ENCODE measurements at regions not wholly inside any gene's neighbourhood (a gene's known extent, or its start where the extent isn't known, plus 50 kb on each side); places are given as distances from the start of the nearest gene placed in this dataset.

- DNase-seq (ENCODE audit: low read depth in 2 of 2), result no peak
Observed at GRCh38 chr18:39685303-39685902, 2119.8 kb upstream of the CELF4 start.

DNA sequence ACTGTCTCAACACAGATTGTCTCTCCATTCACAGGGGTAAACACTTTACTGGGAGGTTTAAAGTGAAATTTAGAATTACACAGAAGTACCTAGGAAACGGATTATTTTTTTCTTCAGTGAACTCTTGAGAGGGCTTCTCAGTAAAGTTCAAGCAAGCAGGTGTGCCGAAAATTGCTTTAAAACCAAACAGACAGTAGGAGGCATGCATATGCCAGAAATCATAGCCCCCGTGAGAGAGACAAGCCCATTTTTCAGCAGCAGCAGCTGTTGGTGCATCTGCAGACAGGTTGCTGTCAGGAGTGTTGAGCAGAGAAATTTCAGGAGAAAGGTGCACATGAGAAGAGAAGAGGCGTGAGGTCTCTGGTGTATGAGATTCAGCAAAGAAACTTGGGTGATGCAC, 2115.5 kb upstream of the CELF4 start:
- no peak for DNase-seq (ENCODE audit: low read depth in 2 of 2)

DNA sequence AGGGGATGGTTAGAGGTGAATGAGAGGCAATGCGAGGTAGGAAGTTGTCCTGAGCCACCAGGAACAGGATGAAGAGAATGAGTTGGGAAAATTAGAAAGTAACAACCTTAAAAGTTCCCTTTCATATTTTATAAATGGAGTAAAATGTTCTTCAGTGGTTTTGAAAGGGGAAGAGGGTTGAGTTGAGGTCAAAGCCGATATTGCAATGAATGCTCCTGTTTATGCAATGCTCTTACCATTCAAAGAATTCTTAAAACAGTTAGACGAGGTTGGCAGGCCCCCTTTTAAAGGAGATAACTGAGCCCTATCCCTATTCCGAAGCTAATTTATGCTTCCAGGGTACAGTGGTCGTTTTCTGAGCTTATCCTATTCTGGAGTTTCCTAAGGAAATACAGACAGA, 2110.3 kb upstream of the CELF4 start:
- no peak for DNase-seq (ENCODE audit: low read depth in 2 of 2)

DNA sequence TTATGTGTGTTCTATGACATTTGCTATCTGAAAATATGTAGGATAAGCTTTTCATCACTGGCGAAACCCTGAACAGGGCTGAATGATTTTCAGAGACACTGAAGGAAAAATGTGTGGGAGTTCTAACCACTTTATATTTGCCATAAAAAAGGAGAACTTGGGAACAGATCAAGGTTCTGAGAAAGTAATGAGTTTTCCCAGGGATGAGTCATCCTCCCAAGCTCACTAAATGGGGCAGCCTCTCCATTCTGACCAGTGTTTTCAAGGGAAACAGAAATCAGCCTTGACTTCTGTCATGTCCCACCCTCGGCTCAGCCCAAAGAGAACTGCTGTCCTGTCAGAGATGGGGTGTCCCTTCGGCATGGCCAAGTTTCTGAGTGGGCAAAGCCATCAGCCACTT, 2109.8 kb upstream of the CELF4 start:
- no peak for DNase-seq (ENCODE audit: low read depth in 2 of 2)

DNA sequence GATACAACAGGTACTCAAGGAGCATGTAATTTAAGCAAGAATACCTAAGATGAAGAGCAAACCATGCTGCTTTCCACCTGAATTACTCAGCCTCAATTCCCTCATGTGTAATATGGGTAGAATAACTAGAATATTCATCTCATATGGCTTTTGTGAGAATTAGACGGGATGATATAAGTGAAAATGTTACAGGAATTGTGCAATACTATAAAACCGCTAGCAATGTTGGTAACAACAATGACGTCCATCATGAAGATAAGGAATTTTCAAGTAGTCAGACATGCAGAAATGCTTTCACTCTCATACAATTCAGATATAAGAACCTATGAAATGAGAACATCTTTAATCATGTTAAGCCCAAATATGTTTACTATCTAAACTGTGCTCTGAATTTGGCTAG, 2106.6 kb upstream of the CELF4 start:
- no peak for DNase-seq (ENCODE audit: low read depth in 2 of 2)

GRCh38 chr18:39667905-39668304, 2102.3 kb upstream of the CELF4 start:
- no peak for DNase-seq (ENCODE audit: low read depth in 2 of 2)

DNA sequence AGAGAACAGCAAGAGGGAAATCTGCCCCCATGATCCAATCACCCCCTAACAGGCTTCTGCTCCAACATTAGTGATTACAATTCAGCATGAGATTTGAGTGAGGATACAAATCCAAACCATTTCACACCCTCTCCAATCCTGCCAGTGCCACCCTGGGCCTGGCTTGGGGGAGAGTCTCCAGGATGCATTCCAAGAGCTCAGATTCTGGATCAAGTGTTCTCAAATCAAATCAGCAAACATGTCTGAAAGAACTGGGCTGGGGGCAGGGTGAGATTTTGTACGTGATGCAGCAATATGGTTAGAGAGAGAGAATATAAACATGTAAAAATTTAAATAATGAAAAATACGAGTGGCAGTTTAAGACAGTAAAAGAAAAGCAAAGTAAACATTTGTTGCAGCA, 2100.9 kb upstream of the CELF4 start:
- DNase-seq (ENCODE audit: low read depth in 2 of 2), result no peak

DNA sequence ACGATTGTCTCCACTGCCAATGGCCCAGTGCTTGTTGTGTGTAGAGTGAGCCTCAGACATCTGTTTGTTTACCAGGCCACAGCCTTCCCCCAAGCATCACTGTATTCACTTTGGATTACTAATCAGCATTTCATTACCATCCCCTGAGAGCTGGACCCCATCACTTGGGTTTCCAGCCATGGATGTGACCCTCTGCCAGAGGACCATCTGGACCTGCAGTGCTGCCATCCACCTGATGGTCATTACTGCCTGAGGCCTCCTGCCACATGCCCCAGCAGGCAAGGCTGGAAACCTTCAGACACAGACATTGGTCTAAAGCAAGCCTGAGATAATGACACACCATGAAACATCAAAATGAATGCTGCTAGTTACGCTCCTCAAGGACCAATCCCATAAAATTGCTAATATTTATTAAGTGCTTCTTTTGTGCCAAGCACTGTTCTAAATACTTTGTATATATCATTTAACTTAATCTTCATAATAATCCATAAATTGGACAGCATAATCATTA, 2096.3 kb upstream of the CELF4 start:
- DNase-seq (ENCODE audit: low read depth in 2 of 2), result no peak

DNA sequence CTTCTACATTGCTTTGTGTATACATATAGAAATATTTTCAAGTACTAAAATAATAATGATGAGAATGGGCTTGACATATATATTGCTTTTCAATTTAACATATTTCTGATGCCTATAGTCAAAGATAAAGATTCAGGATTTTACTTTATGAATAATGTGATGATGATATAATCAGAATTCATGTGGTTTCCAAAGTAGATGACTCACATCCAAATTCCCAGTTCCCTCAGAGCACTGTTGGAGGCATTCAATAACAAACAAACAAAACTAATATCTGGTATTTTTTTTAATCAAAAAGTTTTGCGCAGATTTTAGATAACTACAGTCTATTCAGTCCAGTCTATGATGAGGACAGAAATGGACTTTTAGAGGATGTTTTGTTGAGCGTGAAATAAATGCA, 2094.5 kb upstream of the CELF4 start:
- DNase-seq (ENCODE audit: low read depth in 2 of 2), result no peak

DNA sequence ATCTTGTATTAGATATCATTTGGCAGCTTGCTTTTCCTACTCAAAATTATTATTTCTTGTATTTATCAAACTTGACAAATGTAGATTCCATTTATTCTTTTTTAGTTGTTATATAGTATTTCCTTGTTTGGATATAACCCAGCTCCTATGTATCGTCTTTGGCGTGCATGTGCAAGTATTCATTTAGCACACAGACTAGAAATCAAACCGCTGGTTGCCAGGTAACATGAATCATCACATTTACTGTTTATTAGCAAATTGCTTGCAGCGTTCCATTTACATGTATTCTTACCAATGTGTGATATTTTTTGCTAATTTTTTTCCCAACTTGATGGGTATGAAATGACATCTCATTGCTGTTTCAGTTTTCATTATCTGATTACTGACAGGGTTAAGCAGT, 2089.7 kb upstream of the CELF4 start:
- DNase-seq (ENCODE audit: low read depth in 2 of 2), result no peak

- no peak for DNase-seq (ENCODE audit: low read depth in 2 of 2)
Observed at GRCh38 chr18:39653221-39653620, 2087.6 kb upstream of the CELF4 start.

- no peak for DNase-seq (ENCODE audit: low read depth in 2 of 2)
Observed at GRCh38 chr18:39648616-39649015, 2083.0 kb upstream of the CELF4 start.

GRCh38 chr18:39647627-39648534, 2082.3 kb upstream of the CELF4 start:
- no peak for DNase-seq (ENCODE audit: low read depth in 2 of 2)

GRCh38 chr18:39638224-39638623, 2072.6 kb upstream of the CELF4 start:
- no peak for DNase-seq (ENCODE audit: low read depth in 2 of 2)

GRCh38 chr18:39636931-39637330, 2071.3 kb upstream of the CELF4 start:
- no peak for DNase-seq (ENCODE audit: low read depth in 2 of 2)

DNA sequence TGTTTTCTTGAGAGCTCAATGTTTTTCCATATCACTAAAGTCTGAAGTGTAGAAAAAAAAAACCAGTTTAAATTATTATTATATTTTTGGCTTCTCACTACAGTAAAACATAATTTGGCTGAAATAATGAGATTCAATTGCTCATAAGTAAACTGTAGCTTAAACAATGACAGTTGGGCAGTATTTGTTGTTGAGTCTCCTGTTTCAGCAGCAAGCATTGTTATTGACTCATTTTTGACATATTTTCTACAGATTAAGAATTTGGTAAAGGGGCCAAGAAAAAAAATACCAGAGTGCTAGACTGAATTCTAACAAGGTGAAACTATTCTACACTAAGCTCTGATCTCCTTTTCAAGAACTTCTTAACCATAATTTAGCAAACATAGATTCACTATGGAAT, 2070.4 kb upstream of the CELF4 start:
- no peak for DNase-seq (ENCODE audit: low read depth in 2 of 2)

GRCh38 chr18:39635192-39635591, 2069.6 kb upstream of the CELF4 start:
- no peak for DNase-seq (ENCODE audit: low read depth in 2 of 2)

DNA sequence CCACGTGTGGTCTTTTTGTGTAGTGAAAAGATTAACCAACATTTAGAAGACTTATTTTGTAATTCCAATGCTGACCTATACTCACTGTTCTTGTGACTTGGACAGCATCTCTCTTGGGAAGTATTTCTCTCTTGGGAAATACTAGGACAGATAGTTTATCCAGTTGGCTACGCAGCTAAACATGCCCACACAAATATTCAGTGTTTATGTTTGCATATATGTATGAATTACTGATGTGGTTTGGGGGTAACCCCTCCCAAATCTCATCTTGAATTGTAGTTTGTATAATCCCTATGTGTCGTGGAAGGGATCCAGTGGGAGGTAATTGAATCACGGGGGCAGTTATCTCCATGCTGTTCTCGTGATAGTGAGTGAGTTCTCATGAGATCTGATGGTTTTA, 2062.3 kb upstream of the CELF4 start:
- DNase-seq (ENCODE audit: low read depth in 2 of 2), result no peak

DNA sequence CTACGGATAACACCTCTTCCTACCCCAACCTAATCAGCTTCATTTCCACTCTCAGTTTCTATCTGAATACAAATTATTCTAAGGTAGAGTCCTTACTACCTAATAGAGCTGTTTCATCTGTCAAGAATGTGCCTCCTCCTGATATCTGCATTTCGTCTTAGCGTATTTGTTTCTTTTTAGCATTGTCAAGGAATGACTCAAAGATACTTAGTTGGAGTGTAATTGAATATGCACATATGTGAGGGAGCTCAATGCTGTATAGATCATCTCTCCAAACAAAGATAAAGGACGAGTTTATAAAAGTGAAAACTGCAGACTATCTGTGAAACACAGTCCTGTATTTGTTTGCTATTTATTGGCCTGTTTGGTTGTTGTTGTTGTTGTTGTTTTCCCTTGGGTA, 2059.4 kb upstream of the CELF4 start:
- no peak for DNase-seq (ENCODE audit: low read depth in 2 of 2)

DNA sequence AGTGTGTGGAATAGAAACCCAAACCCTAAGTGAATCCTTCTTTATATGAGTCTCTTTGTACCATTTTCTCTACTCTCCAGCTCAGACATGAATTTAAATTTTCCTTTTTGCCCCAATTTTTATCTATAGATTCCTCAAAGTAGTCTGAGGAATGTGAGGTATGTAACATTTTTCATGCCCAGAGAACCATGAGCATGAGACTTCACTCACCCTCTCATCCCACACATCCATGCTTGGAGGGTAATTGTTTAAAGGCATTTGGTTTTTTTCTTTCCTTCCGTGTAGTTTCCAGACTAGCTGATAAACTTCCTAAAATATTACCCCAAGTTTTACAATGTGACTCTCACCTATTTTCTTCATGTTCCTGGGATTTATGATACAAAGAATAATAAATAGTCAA, 2056.8 kb upstream of the CELF4 start:
- no peak for DNase-seq (ENCODE audit: low read depth in 2 of 2)

GRCh38 chr18:39620551-39621168, 2055.1 kb upstream of the CELF4 start:
- DNase-seq (ENCODE audit: low read depth in 2 of 2), result no peak

DNA sequence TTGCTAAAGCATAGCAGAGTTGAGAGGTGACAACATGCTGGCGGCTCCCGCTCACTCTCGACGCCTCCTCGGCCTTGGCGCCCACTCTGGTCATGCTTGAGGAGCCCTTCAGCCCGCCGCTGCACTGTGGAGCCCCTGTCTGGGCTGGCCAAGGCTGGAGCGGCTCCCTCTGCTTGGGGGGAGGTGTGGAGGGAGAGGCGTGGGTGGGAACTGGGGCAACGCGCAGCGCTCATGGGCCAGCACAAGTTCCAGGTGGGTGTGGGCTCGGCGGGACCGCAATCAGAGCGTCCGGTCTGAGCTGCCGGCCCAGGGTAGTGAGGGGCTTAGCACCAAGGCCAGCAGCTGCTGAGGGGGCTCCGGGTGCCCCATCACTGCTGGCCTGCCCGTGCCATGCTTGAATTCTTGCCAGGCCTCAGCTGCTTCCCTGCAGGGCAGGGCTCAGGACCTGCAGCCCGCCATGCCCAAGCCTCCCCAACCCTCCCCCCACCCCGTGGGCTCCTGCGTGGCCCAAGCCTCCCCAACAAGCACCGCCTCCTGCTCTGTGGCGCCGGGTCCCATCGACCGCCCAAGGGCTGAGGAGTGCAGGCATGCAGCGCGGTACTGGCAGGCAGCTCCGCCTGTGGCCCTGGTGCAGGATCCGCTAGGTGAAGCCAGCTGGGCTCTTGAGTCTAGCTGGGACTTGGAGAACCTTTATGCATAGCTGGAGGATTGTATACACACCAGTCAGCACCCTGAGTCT, 2052.8 kb upstream of the CELF4 start:
- DNase-seq (ENCODE audit: low read depth in 2 of 2), result no peak

Data from stimulated activated CD4-positive, alpha-beta T cell treated with anti-CD3 and anti-CD28 coated beads, Interleukin-1b, Interleukin-23, amount 100 ng/mL, for 1 hour (primary cell).